Activated naive CD4-positive, alpha-beta T cell treated with Interleukin-2 at 50 U/mL for 16 hours (primary cell): ENCODE measurements at regions not wholly inside any gene's neighbourhood (a gene's known extent, or its start where the extent isn't known, plus 50 kb on each side); places are given as distances from the start of the nearest gene placed in this dataset.
"Not testable (repeated sequence)": the region's sequence is repeated elsewhere in the genome, so short reads cannot be mapped to it uniquely, and the experiment has no call there.

Source experiments
- DNase-seq: peaks from one replicate; pipeline ENCODE4 v3.0.0-alpha.2; 2020

- not testable (repeated sequence) for DNase-seq
These were observed 168.5 kb upstream of the FAM72C start for GRCh38 chr1:144140243-144140642.

GRCh38 chr1:144105006-144105405 is 133.2 kb upstream of the FAM72C start:
- not testable (repeated sequence) for DNase-seq

- DNase-seq: peak; percentile 42
These were observed 132.4 kb upstream of the FAM72C start for GRCh38 chr1:144104000-144104677.

- peak; percentile 50 for DNase-seq
These were observed 131.5 kb upstream of the FAM72C start for GRCh38 chr1:144103156-144103880.

- DNase-seq: peak; percentile 3
These were observed 130.4 kb upstream of the FAM72C start for GRCh38 chr1:144102046-144102745.

- DNase-seq: peak; percentile 6
These were observed 129.7 kb upstream of the FAM72C start for GRCh38 chr1:144101397-144102045.

GRCh38 chr1:144077167-144077841 is 105.5 kb upstream of the FAM72C start:
- peak; percentile 2 for DNase-seq

GRCh38 chr1:144076646-144077045 is 104.9 kb upstream of the FAM72C start:
- DNase-seq: not testable (repeated sequence)

- not testable (repeated sequence) for DNase-seq
These were observed 98.7 kb upstream of the FAM72C start for GRCh38 chr1:144070394-144071053.

- not testable (repeated sequence) for DNase-seq
These were observed 95.3 kb upstream of the FAM72C start for GRCh38 chr1:144067042-144067441.

GRCh38 chr1:144066071-144066813 is 94.5 kb upstream of the FAM72C start:
- not testable (repeated sequence) for DNase-seq

- DNase-seq: not testable (repeated sequence)
These were observed 93.7 kb upstream of the FAM72C start for GRCh38 chr1:144065299-144066060.

- DNase-seq: not testable (repeated sequence)
These were observed 77.6 kb upstream of the FAM72C start for GRCh38 chr1:144049365-144049764.

- DNase-seq: not testable (repeated sequence)
These were observed 74.9 kb upstream of the FAM72C start for GRCh38 chr1:144046645-144047044.

GRCh38 chr1:144045751-144046546 is 74.2 kb upstream of the FAM72C start:
- not testable (repeated sequence) for DNase-seq

- not testable (repeated sequence) for DNase-seq
These were observed 70.5 kb upstream of the FAM72C start for GRCh38 chr1:144042251-144042650.

- not testable (repeated sequence) for DNase-seq
These were observed 68.5 kb upstream of the FAM72C start for GRCh38 chr1:144040293-144040692.

GRCh38 chr1:144034045-144034444 is 62.3 kb upstream of the FAM72C start:
- DNase-seq: not testable (repeated sequence)

- DNase-seq: not testable (repeated sequence)
These were observed 59.8 kb upstream of the FAM72C start for GRCh38 chr1:144031550-144031949.
